ENCODE measurements at regions not wholly inside any gene's neighbourhood (a gene's known extent, or its start where the extent isn't known, plus 50 kb on each side); places are given as distances from the start of the nearest gene placed in this dataset.

DNA sequence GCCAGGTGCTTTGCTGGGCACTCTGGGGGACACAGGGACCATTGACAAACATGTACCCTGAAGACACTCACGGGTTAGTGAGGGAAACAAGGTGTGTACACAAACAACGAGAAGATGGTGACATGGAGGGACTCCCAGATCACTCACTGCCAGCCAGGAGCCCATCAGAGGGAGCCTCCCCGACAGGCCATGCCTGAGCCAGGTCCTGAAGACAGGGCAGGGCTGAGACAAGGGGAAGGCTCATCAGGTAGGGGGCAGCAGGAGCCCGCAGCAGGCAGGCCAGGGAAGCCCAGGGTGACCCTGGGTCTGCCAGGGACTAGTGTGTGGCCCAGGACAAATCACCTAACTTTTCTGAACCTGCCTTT lies 127.9 kb downstream of the BUD13 start:
- TF ChIP-seq EP300 (IDR thresholded peaks at IDR 0.05) (no peak), POLR2A (IDR thresholded peaks at IDR 0.05) (no peak), POLR2AphosphoS5 (IDR thresholded peaks at IDR 0.05) (no peak)
- no peak for DNase-seq (ENCODE audit: low spot score in 2 of 2)
- H3K4me1 ChIP-seq: no peaks in the 10 kb centered on the region
- H3K4me3 ChIP-seq: no peak overlapping the region
- 55% methylated on average over 4 of the region's 4 CpGs for WGBS
- H3K9me3 ChIP-seq: no peaks in the 10 kb centered on the region
- H3K27me3 ChIP-seq: peaks cover 23% of the 10 kb centered on the region
- H3K27ac ChIP-seq: no peak overlapping the region
- no peaks in the 10 kb centered on the region for H3K36me3 ChIP-seq

DNA sequence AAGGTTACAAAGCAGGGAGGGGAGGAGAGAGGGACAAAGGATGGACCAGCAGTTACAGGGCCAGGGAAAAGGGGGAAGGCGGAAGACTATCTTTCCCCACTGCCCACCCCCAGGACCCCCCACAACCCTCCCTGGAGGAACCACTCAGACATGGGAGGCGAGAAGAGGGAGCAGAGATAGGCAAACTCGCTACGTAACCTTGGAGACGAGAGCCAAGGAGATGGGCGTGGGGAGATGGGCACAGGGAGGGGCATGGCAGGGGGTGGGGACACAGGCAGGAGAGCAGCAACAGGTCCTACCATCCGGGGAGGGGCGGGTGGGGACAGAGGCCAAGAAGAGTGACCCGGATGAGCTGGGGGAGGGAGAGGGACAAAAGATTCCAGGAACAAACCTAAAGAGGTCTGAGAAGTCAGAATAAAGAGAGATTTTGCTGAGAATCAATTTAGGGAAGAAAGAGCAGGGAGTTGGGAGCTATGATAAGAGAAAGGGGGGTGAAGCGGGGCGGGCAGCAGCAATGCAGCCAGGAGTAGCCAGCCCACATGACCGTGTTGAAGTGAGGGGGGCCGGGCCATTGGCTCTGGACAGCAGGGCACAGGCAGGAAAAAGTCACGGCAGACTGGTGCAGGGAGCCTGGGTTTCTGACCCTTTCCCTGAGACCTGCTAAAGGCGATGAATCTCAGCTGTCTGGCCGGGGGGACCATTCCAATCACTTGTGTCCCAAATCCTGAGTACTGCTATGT lies 128.4 kb downstream of the BUD13 start:
- peaks cover 22% of the 10 kb centered on the region for H3K27me3 ChIP-seq
- DNase-seq (ENCODE audit: low spot score in 2 of 2): no peak
- TF ChIP-seq, protein P1, sequence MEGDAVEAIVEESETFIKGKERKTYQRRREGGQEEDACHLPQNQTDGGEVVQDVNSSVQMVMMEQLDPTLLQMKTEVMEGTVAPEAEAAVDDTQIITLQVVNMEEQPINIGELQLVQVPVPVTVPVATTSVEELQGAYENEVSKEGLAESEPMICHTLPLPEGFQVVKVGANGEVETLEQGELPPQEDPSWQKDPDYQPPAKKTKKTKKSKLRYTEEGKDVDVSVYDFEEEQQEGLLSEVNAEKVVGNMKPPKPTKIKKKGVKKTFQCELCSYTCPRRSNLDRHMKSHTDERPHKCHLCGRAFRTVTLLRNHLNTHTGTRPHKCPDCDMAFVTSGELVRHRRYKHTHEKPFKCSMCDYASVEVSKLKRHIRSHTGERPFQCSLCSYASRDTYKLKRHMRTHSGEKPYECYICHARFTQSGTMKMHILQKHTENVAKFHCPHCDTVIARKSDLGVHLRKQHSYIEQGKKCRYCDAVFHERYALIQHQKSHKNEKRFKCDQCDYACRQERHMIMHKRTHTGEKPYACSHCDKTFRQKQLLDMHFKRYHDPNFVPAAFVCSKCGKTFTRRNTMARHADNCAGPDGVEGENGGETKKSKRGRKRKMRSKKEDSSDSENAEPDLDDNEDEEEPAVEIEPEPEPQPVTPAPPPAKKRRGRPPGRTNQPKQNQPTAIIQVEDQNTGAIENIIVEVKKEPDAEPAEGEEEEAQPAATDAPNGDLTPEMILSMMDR (IDR thresholded peaks at IDR 0.05): no peak
- H3K4me1 ChIP-seq: no peaks in the 10 kb centered on the region
- no peak overlapping the region for H3K27ac ChIP-seq
- H3K36me3 ChIP-seq: no peaks in the 10 kb centered on the region
- H3K4me3 ChIP-seq: no peak overlapping the region
- no peaks in the 10 kb centered on the region for H3K9me3 ChIP-seq
- 53% methylated on average over 16 of the region's 16 CpGs for WGBS

DNA sequence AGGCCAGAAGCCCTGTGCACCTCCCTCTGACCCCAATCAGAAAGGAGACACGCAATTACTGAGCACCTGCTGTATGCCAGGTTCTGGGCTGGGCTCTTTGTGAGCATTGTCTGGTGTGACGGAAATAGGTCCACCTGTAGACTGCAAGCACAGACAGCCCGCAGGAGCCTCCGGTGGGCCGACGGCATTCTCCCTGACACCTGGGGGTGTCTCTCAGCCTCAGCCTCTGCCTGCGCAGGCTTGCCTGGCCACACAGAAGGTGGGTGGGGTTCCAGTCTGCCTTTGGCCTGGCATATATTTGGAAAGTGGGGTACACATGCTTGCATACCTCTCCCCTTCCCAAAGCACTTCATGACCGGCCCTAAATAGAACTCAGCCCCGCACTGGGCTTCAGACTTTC lies 129.3 kb downstream of the BUD13 start:
- H3K27ac ChIP-seq: no peak overlapping the region
- H3K9me3 ChIP-seq: no peaks in the 10 kb centered on the region
- H3K27me3 ChIP-seq: peaks cover 19% of the 10 kb centered on the region
- H3K4me1 ChIP-seq: no peaks in the 10 kb centered on the region
- TF ChIP-seq POLR2A (IDR thresholded peaks at IDR 0.05): no peak
- no peak for TF ChIP-seq POLR2AphosphoS5 (IDR thresholded peaks at IDR 0.05)
- TF ChIP-seq EP300 (IDR thresholded peaks at IDR 0.05): no peak
- 65% methylated on average over 4 of the region's 9 CpGs for WGBS
- no peak for DNase-seq (ENCODE audit: low spot score in 2 of 2)
- no peaks in the 10 kb centered on the region for H3K36me3 ChIP-seq
- no peak overlapping the region for H3K4me3 ChIP-seq

DNA sequence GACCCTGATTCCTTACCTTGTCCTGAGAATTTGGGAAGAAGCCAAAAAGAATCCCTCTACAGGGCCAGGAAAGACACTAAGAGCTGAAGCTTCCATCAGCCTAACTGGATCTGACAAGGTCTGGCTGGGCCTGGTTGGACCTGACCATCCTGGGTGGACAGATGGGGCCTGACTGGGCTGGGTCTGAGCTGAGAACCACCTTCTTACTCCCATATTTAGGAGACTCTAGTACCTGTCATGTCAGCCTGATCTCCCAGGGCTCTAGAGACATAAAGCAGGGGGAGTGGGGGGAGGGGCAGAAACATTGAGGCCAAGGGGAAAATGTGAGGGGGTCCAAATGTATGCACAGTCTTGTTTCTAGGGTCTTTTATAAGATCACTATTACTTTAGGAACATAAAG lies 129.9 kb downstream of the BUD13 start:
- Histone ChIP-seq H3K27me3 (peaks cover 19% of the 10 kb centered on the region), H3K4me1 (no peaks in the 10 kb centered on the region), H3K4me3 (no peak overlapping the region), H3K9me3 (no peaks in the 10 kb centered on the region), H3K36me3 (no peaks in the 10 kb centered on the region), H3K27ac (no peak overlapping the region)
- TF ChIP-seq EP300 (IDR thresholded peaks at IDR 0.05) (no peak), POLR2A (IDR thresholded peaks at IDR 0.05) (no peak), POLR2AphosphoS5 (IDR thresholded peaks at IDR 0.05) (no peak)
- TF ChIP-seq, protein P1 (IDR thresholded peaks at IDR 0.05): no peak
- DNase-seq (ENCODE audit: low spot score in 2 of 2): no peak

DNA sequence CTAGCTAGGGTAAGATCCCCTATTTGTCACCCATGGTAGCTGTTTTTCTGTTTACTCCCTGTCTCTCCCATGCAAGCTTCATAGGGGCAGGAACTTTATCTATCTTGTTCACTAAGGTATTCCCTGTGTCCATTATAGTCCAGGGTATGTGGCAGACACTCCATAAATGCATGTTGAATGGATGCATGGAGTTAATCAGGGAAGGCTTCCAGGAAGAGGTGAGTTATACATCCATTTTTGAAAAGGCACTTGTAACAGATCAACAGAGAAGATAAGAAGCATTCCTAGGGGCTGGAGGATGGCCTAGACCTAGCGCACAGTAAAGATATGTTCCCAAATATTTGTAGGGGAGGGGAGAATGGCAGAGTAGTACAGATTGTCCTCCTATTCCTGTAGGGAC lies 130.3 kb downstream of the BUD13 start:
- no peaks in the 10 kb centered on the region for H3K36me3 ChIP-seq
- no peak for DNase-seq (ENCODE audit: low spot score in 2 of 2)
- H3K4me3 ChIP-seq: no peak overlapping the region
- no peak for TF ChIP-seq POLR2A (IDR thresholded peaks at IDR 0.05)
- TF ChIP-seq, protein P1 (IDR thresholded peaks at IDR 0.05): no peak
- TF ChIP-seq POLR2AphosphoS5 (IDR thresholded peaks at IDR 0.05): no peak
- no peak for TF ChIP-seq EP300 (IDR thresholded peaks at IDR 0.05)
- H3K27ac ChIP-seq: no peak overlapping the region
- WGBS: 100% methylated on average over 1 of the region's 1 CpG
- peaks cover 19% of the 10 kb centered on the region for H3K27me3 ChIP-seq
- no peaks in the 10 kb centered on the region for H3K4me1 ChIP-seq
- no peaks in the 10 kb centered on the region for H3K9me3 ChIP-seq

DNA sequence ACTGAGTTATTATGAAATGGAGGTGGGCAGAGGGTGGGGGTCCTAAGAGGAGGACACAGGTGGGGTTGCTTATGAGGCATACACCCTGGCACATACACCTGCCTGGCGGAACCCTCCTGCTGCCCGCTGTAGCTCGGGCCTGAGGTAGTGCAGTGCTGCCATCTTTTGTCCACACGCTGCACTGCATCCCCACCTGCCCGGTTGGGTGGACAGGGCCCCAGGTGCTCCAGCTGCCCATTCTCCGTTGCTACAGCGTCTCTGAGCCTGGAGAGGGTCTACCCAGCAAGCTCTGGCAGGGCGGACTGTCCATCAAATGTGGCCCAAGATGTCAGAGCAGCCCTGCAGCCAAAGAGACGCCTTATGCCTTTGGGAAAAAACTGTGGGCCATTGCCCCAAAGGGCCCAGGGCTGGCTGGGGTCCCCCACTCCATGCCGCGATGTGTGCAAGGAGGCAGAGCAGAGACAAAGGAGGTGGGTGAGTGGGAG lies 131.2 kb downstream of the BUD13 start:
- Histone ChIP-seq H3K27me3 (peaks cover 19% of the 10 kb centered on the region), H3K4me3 (no peak overlapping the region), H3K27ac (no peak overlapping the region), H3K36me3 (no peaks in the 10 kb centered on the region), H3K4me1 (no peaks in the 10 kb centered on the region), H3K9me3 (no peaks in the 10 kb centered on the region)
- DNase-seq (ENCODE audit: low spot score in 2 of 2): no peak
- TF ChIP-seq POLR2A (IDR thresholded peaks at IDR 0.05): no peak
- TF ChIP-seq, protein P1 (IDR thresholded peaks at IDR 0.05): peak in 1 of 2 donors; percentile 52
- 27% methylated on average over 8 of the region's 11 CpGs for WGBS

Data from suprapubic skin (tissue), 4 donors.